GM19238 (cell line): ENCODE measurements at regions not wholly inside any gene's neighbourhood (a gene's known extent, or its start where the extent isn't known, plus 50 kb on each side); places are given as distances from the start of the nearest gene placed in this dataset.
"Not testable (repeated sequence)": the region's sequence is repeated elsewhere in the genome, so short reads cannot be mapped to it uniquely, and the experiment has no call there.

ENCODE experiments used
- DNase-seq: peaks from one replicate; pipeline ENCODE4 v3.0.0; 2011; ENCODE audit warnings: low spot score; ENCODE audit not compliant: insufficient read length

GRCh38 chr4:66465111-66465510 lies 794.8 kb upstream of the EPHA5 start:
- no peak for DNase-seq

- not testable (repeated sequence) for DNase-seq
These were observed 792.6 kb upstream of the EPHA5 start for GRCh38 chr4:66462890-66463289.

DNA sequence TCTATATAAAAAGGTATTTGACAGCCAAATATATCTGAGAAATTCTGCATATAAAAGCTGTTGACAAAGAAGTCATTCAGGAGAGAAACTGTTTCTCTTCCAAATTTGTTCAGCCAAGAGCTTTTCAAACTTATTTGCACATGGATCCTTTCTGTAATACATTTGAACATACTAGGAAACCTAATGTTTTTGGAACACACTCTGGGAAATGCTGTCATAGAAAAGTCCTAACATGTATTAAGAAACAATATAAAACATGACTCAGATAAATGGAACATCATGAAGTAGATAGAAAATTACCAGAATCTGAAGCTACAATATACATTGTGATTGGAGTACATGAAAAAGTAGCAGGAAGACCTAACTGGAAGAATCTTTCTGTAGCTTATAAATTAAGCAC lies 781.5 kb upstream of the EPHA5 start:
- no peak for DNase-seq

- no peak for DNase-seq
These were observed 772.7 kb upstream of the EPHA5 start for GRCh38 chr4:66443008-66443407.

DNA sequence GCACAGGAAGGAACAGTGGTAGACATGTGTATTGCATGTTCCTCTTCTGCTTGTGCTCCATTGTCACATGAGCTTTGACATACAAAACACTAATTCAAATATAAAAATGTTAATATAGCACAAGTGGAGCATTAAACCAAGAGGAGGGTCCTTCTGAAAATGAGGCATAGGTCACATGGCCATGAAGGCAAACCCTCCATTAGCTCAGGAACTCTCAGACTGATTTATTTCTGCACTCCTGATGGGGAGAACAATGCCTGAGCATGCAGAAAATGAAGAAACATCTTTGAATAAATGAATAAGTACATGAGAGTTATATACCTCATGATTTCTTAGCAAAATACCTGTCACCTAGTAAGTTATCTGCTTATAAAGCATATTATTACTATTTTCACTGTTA lies 769.2 kb upstream of the EPHA5 start:
- no peak for DNase-seq

GRCh38 chr4:66433706-66434105 lies 763.4 kb upstream of the EPHA5 start:
- DNase-seq = no peak

DNA sequence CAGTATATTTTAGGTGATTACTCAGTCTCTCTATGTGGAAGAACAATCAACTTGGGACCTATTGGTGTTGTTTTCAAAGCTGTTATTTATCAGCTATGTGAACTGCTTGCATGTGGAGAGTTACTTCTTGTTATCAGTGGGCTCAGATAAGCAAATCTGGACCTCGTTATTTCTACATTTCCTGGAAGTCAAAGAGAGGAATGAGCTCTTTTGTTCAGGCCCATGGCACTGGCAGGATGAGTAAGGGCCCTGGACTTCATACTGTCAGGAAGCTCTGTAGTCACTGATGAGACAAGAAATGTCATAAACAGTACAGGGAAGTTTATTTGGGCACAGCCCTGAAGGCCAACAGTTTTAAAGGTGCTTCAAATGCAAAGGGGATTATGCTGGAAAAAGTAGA lies 760.6 kb upstream of the EPHA5 start:
- DNase-seq = no peak

DNA sequence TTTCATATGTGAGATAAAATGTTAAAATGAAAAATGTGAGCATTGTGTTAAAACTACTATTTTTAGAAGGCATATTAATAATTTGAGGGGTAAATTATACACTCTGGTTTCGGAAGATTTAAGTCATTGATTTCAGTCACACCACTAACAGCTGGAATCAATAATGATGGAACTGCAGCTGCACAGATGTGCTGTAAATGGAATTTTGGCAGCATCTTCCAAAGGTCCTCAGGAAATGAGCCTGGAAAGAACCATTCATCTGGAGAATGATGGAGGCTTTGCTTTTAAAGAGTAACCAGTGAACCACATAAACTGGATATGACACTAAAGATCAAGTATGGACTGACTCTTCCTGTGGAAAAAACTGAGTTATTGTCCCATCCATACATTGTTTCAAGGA lies 759.0 kb upstream of the EPHA5 start:
- no peak for DNase-seq

DNA sequence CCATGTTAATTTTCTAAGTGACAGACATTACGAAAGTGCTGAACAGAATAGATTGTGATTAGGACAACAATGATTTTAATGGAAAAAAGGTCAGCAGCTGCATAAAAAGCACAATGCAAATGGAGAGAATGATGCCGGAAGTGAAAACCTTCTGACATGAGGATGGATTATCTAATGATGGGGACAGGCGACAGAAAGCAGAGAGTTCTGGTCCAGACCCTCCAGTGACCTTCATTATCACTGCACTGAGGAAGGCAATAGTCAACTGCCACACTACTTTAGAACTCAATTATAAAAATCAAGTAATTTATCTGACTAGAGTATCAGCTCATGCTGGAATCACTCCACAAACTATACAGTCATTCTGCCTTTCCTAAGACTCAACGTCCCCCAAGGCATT lies 746.1 kb upstream of the EPHA5 start:
- DNase-seq = no peak

- DNase-seq = no peak
These were observed 733.9 kb upstream of the EPHA5 start for GRCh38 chr4:66404141-66404540.

- no peak for DNase-seq
These were observed 706.6 kb upstream of the EPHA5 start for GRCh38 chr4:66376921-66377320.

DNA sequence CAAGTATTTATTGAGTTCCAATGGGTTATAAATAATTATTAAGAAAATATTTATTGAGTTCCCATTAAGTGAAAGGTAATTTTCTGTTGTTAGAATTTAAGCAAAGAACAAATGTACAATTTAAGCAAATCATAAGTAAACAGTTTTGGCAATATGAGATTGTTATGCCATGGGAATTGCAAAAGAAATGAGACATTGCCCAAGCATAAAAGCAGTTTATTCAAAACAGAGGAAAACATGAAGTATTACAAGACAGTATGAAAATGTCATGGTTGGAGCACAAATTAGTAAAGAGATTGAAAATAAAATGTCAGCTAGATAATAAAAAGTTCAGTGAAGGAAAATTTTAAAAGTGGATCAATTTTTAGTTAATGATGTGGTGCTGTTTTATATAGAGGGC lies 706.1 kb upstream of the EPHA5 start:
- no peak for DNase-seq

DNA sequence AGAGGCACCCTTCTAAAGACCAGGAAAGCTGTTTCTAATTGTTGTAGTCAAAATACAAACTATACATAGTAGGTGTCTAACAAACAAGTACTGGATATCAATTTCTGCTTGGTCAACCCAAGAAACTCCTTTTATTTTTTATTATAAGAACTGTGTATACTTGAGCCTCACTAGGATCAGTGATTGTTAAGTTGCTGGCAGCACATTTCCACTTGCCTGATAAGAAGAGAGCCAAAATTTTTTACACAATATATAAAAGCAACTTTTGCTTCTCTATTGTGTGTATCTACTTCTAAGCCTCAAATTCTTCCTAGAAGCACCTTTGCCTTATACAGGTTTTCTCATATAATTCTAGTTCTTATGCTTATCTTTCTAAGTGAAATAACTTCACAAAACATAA lies 703.0 kb upstream of the EPHA5 start:
- DNase-seq = no peak

DNA sequence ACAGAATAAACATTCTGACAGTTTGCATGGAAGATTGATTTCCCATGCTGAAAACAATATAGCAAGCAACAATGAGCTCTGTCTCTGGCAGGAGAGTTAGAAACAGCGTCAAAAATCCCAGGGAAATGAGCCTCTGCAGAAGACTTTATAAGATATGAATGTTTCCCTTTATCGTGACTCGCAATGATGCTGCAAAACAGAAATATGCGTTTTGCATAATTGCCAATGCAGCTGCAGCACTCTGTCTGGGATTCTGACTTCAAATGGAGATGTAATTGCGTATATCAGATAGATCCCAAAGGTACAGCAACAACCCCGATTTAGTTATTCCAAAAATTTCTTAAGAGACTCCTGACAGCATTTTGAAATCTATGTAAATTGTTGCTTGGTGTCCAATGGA lies 702.4 kb upstream of the EPHA5 start:
- no peak for DNase-seq

- no peak for DNase-seq
These were observed 696.9 kb upstream of the EPHA5 start for GRCh38 chr4:66367043-66367660.

DNA sequence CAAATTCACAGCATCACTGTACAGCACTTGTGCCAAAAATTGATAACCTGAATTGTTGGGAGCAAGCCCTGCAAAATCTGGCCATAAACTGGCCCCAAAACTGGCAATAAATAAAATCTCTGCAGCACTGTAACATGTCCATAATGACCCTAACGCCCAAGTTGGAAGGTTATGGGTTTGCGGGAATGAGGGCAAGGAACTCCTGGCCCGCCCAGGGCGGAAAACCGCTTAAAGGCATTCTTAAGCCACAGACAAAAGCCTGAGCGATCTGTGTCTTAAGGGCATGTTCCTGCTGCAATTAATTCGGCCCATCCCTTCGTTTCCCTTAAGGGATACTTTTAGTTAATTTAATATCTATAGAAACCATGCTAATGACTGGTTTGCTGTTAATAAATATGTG lies 690.1 kb upstream of the EPHA5 start:
- not testable (repeated sequence) for DNase-seq

- DNase-seq = no peak
These were observed 687.0 kb upstream of the EPHA5 start for GRCh38 chr4:66357316-66357715.

- no peak for DNase-seq
These were observed 685.0 kb upstream of the EPHA5 start for GRCh38 chr4:66355328-66355727.

GRCh38 chr4:66351761-66352160 lies 681.5 kb upstream of the EPHA5 start:
- DNase-seq = no peak

GRCh38 chr4:66340286-66340893 lies 670.1 kb upstream of the EPHA5 start:
- no peak for DNase-seq

- no peak for DNase-seq
These were observed 668.7 kb upstream of the EPHA5 start for GRCh38 chr4:66339007-66339406.

GRCh38 chr4:66331761-66332160 lies 661.5 kb upstream of the EPHA5 start:
- no peak for DNase-seq

- no peak for DNase-seq
These were observed 659.8 kb upstream of the EPHA5 start for GRCh38 chr4:66330125-66330524.
